GM12873 (cell line): ENCODE measurements at regions not wholly inside any gene's neighbourhood (a gene's known extent, or its start where the extent isn't known, plus 50 kb on each side); places are given as distances from the start of the nearest gene placed in this dataset.

Experiments used
- CTCF ChIP-seq: IDR thresholded peaks from 2 replicates; pipeline ENCODE4 v1.5.1; 2012; ENCODE audit warnings: low read depth, mild to moderate bottlenecking, moderate library complexity, low read length, control low read depth; ENCODE audit not compliant: insufficient read depth; ENCODE audit errors: missing control alignments

GRCh38 chr9:11269036-11269435 lies 656.2 kb upstream of the PTPRD start:
- no peak for TF ChIP-seq CTCF

- no peak for TF ChIP-seq CTCF
Measured at GRCh38 chr9:11275158-11275695, 662.4 kb upstream of the PTPRD start.

- no peak for TF ChIP-seq CTCF
Measured at GRCh38 chr9:11312966-11313365, 700.2 kb upstream of the PTPRD start.

- no peak for TF ChIP-seq CTCF
Measured at GRCh38 chr9:11318946-11319345, 706.1 kb upstream of the PTPRD start.

- TF ChIP-seq CTCF: peak; percentile 33
Measured at GRCh38 chr9:11319538-11319937, 706.7 kb upstream of the PTPRD start.

- TF ChIP-seq CTCF: no peak
Measured at GRCh38 chr9:11320989-11321388, 708.2 kb upstream of the PTPRD start.

- TF ChIP-seq CTCF: no peak
Measured at GRCh38 chr9:11323457-11323856, 710.7 kb upstream of the PTPRD start.
